ENCODE measurements at regions not wholly inside any gene's neighbourhood (a gene's known extent, or its start where the extent isn't known, plus 50 kb on each side); places are given as distances from the start of the nearest gene placed in this dataset.

DNA sequence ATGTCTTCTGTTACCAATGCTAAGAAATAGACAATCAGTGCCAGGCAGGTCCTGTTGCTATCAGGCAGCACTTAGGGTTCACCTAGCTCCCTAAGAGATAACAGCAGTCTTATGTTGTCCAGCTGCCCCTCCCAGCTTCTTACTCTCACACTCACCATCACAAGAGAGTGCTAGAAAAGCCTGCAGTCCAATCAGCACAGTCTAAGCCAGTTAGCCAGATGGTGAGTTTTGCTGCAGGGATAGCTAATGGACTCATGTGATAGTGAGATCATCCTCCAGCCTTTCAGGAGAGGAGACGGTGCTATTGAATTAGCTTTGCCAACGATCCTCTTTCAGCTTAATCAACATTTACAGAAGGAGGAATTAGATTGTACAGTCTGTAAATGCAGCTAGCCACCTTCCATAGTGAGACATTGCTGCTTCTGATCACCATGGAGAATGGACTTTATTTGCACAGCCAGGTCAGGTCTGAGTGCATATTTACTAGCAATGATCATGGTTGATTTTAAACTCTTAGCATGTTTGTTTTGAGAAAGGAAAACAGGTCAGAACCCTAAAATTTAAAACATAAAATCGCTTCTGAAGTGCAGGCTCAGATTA lies 438.3 kb downstream of the CENPC start:
- DNase-seq, result no peak

DNA sequence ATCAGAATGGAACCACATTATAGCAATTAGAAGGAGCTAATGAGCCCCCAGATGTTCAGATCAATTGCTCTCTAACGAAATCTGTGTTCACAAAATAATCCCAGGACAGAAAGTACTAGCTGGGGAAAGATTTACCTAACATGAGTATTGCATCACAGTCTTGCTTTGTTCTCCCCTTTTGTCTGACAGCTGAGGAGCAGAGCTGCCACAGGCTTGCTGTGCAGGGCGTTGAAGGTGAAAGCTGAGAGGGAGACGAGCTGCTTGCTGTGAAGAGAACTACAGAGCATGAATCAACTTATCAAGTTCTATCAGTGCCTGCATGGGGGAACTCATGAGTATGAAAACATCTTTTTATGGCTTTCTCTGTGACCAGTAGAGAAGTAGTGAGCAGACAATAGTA lies 441.2 kb downstream of the CENPC start:
- no peak for DNase-seq

DNA sequence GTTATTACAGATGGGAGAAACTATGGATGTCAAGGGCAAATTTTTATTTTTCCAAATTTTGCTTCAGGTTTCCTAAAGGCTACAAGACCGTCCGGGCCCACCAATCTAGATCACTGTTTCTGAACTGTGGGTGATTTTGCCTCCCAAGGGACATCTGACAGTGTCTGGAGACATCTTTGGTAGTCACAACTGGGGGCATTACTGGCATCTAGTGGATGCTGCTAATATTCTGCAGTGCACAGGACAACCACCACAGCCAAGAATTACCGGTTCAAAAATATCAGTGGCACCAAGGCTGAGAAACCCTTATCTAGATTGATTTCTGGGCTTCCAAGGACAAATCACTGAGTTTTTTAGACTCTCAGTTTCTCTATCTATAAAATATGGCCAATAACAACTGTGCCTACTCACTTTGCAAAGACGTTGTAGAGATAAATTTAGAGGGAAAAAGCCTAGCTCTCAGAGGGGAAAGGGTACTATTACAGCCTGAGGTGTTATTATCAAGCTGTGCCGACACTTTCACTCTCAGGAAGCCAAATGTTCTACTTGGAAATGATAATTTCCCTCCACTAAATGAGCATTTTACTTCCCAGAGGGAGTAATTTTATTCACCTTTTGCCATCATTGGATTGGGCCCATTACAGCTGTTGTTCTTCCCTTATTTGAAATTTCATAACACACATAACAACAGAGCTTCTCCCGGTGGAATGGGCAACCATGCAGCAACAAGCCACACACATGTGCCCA lies 442.1 kb downstream of the CENPC start:
- no peak for DNase-seq

DNA sequence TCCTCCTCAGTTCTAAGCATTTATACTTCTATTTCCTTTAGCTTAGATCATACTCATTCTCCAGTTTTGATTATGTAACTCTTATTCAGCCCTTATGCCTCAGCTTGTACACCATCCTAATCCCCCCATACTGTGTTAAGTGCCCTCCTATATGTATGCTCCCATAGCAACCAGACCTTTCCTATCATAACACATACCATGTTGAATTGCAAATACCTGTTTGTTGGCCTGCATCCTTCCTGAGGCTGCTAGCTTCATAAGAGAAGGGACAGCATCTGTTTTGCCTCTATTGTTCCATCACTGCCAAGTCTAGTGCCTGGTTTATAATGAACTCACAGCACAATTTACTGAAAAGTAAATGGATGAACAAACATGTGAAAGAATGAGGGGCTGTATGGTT lies 443.7 kb downstream of the CENPC start:
- DNase-seq, result no peak

DNA sequence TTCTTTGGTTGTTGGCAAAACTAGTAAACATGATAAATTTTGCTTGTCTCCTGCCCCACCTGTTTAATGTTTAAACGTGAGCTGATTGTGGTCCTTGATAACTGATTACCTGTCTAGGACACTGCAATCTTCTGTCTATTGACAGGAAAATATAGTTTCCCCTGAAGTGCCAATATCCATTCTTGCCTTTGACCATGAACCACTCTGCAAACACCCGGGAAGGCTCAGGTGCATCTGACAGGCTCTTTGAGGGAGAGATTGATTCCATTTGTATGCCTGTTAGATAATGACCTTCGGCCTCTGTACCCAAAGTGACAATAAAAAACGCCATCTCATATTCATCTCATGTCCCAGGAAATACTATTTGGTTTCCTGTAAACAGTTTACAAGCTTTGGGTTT lies 453.0 kb downstream of the CENPC start:
- no peak for DNase-seq

DNA sequence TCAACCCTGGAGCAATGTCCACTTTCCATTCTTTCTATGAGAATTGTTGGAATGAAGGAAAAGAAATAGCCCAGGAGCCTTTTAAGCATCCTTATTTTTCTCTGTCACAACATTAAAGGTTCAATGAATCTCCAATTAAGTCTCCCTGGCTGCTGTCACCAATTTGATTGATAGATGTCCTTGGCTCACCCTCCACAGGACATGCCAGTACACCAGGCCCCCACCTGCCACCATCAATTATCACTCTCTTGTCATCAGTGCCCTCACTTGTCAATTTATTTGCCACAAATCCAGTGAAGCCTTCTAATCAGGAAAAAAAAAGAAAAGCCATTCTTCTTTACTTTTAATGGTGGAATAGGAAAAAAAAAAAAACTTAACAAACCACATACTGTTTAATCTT lies 453.6 kb downstream of the CENPC start:
- DNase-seq, result no peak

DNA sequence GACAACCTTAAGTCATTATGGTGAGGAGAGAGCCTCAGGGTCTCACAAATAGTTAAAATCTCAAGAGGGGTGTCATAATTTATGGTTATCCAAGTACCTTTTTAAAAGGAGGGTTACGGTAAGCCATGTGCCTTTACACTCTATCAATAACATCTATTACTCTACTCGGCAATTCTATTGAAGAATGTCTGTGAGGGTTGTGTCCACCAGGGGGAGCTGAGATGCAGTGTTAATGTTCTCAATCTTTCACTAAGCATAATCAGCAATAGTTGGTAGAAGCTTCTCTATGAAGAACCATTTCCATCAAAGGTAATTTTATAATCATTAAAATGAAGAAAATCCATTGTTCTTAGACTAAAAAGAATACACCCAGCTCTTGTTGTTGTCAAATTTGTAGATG lies 457.4 kb downstream of the CENPC start:
- peak; percentile 46 to 58 for DNase-seq

DNA sequence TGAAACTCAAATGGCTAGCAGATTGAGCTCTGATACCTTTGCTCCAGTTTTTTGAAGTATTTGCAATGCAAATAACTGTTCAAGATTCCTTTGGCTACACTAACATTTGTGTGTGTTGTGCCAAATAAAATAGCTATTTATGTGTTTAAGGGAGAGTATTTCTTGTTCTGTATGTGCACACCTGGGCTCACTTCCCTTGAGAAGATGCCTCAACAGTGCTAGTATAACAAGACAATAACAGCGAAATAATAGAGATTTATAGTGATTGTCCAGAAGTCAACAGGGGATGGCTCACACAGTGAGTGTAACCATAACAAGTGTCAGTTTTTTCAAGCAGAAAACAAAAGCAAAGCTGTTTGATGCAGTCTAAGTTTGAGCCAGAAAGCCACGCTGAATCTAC lies 460.5 kb downstream of the CENPC start:
- no peak for DNase-seq

DNA sequence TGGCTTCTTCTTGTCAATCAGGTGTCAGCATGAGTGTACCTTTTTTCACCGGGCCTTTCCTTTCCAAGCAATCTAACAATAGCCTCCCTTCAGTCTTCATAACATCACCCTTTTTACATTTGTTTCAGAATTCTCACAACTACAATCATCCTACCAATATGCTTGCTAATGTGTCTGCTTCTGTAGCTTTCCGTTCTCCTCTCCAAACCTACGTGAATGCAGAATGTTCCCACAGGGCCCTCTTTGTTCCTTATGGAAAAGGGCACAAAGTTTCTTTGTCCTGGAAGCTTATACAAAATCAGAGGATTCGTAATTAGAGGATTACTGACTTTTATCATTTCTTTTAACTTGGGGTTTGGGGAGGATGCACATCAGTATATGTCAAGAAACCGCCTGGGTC lies 461.8 kb downstream of the CENPC start:
- no peak for DNase-seq

DNA sequence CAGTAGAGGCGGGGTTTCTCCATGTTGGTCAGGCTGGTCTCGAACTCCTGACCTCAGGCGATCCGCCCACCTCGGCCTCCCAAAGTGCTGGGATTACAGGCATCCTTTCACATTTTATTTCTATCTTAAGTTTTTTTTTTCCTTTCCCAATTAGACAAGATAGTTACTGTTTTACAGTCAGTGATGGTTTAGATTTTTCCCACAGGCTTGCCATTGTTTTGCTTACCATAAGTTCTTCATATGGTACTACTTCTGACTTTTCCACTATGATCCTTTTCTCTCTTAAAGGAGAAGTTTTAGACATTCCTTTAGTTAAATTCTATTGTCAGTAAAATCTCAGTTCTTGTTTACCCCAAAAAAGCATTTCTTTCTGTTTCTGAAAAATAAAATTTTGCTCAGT lies 462.6 kb downstream of the CENPC start:
- DNase-seq, result no peak

DNA sequence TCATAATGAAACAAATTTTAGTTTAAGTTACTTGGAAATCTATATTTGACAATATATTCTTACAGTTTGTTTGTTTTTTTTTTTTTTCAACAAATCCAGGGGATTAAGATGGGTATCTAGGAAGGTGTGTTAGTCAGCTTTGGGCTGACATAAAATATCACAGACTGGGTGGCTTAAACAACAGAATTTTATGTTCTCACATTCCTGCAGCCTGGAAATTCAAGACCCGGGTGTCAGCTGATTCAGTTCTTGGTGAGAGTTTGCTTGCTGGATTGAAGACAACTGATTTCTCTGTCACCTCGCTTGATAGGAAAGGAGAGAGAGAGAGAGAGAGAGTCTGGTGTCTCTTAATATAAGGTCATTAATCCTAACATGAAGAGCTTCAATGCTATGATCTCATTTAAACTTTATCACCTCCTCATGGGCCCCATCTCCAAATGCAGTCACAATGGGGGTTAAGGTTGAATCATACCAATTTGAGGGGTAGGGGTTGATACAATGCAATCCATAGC lies 465.2 kb downstream of the CENPC start:
- no peak for DNase-seq

DNA sequence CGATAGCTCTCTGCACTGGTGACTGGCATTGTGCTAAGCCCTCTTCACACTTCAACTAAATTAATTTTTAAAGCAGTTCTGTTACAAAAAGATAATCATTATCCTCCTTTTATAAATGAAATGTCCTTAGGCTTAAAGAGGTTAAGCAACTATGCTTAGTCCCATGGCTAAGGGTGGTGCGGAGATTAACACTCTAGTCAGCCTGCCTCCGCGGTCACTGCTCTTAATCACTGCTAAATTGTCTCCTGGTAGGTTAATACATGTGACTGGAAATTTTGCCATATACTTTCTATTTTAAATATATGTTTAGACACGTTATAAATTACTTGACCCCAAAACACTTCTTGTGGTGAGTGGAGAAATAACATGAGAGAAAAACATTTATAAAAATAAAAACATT lies 473.7 kb downstream of the CENPC start:
- DNase-seq, result no peak

DNA sequence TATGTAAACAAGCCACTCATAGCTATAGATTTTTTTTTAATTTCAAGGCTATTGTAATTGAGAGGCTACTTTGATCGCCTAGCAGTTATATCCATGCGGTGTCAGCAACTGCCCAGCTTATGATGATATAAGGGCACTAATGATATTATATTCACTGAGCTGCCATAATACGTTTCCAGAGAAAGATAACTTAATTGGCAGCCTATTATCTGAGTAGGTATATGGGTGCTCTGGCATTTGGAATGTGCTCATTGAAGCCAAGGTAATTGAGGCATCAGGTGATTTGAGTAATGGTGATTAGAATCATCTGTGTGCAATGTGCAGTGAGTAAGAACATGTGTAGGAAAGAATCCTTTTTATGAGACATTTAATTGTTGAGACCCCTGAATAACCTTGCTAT lies 490.0 kb downstream of the CENPC start:
- no peak for DNase-seq

DNA sequence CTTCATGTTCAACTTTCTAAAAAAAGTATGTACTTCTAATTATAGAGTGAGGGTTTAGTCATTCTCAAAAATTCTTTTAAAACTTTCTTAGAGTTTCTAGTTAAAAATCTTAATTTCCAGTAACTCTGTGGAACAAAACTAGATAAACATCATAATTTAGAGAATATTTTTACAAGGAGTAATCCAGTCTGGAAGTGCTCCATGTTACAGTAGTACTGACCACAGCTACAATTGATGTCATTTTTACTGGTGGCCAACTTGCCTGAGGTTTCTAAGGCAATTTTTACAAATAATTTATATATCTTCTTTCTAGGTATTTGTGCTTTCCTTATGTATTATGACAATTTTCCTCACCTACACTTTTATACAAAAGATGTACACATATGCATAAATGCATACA lies 490.4 kb downstream of the CENPC start:
- no peak for DNase-seq

DNA sequence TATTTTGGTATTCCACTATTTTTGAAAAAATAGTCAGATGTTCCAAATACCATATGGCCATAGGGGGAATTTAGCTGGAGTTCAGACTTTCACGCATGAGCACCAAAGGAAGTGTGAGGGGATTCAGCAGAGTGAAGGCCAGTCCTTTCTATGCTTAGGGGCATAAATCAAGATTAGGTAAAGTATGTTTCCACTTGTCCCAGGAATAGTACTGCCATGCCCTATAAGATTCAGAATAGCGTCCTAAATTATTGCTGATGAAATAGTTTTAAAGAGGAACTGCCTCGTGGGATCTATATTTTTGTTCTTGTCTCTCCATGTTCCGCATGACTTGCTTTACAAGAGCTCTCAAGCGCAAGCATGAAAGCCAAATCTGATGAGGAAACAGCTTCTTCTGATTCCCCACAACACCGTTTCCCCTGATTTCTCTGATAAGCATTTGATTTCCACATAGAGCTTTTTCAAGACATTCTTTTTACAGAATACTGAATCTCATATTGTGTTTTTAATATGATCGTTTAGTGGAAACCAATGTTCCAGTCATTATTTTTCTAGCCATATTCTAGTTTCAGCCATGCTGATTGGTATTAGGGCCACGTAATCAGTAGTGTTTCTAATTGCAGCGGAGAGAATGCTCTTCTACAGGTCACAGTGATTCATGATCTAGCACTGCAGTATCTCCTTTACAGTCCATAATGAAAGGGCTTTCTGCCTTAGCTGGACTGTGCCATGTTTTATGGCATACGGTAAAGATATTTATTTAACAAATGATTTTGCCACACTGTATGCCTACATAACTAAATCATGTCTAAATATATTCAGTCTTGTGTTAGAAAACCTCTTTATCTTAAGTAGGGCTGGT lies 492.3 kb downstream of the CENPC start:
- DNase-seq, result no peak

DNA sequence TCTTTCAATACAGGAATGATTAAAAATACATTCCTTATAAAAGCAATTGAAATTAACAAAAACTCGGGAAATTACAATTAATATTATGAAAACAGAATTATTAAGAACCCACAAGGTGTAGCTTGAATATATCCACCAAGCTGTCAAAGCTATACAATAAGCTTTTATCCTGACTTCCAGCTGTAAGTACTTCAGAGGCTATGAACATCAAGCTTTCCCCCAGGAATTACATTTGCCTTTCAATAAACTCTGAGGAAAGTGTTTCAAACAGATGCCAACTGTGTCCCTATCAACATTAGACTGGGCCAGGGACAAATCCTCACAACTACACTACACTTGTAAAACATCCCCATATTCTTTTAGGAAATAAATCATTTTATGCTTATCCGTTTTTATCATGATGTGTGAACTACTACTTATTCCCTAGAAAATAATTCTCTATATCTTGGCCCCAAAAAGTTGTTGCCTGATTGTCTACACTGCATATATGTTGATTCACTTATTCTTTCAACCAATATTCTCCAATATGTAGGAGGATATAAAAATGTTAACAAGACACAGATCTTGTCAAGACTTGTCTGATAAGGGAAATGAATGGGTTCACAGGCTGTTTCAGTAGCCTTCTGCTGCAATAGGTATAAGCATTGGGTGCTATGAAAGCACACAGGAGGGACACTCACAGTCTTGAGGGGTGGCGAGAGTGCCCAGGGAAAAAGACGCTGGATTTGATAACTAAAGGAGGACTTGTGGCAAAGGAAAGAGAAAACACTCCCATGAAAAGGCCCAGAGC lies 494.1 kb downstream of the CENPC start:
- no peak for DNase-seq

DNA sequence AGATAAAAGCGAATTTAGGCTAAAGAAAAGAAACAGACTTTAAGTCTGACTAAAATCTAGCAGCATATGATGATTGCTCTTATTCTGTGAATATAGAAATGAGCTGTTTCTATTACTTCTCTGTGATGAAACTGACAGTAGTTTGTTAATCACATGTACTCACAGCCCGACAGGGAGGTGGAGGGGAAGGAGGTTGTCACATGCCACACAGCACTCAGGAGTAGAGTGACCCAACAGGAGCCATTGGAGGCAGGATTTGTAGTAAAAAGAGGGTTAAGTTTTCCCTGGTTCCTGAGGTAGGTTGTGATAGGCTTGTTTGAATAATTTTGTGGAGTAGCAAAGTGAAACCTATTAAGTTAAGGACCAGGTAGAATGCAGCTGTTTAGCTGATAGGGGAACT lies 495.9 kb downstream of the CENPC start:
- no peak for DNase-seq

DNA sequence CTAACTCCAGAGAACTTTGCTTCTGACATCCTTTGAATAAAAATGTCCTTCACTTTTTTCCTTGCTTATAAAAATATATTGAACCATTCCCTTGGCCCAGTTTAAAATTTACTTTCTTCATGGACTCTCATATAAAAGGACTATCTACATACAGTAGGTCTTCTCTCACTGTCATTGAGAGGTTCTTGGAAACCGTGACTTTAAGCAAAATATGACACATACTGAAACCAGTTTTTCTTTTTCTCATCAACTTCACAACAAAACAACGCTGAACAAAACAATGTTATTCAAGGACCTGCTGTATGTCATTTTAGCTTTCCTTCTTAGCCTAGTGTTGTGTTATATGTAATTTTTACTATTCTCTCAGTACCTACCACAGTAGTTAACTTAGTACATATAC lies 496.8 kb downstream of the CENPC start:
- no peak for DNase-seq

DNA sequence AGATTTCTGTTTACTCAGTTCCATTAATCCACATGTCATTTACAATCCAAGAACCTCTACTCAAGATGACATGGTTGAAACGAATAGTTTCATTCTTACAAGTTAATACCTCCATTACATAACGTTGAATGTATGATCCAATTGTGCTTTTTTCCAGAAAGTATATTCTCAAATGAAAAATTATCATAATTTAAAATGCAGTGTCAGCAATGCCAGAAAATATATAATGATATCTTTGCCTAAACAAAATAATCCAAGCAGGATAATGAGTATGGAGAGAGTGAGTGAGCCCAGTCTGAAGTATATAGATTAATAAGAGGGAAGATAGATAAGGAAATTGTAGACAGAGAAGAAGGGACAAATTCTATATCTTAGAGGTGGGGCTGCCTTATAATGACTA lies 505.0 kb downstream of the CENPC start:
- no peak for DNase-seq

DNA sequence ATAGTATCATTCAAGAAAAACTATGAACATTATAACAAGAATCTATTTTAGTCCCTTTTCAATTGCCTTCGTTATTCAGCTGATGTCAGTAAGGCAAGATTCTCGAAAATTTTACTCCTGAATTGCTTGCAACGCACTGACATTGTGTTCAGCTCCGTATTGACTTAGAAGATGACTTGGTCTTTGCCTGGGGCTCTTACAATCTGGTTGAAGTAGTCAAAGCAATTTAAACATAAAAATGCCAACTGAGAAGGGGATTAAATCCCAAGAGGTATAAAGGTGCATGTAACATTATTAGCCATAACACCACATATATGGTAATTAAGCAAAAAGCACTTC lies 507.1 kb downstream of the CENPC start:
- DNase-seq, result no peak

DNA sequence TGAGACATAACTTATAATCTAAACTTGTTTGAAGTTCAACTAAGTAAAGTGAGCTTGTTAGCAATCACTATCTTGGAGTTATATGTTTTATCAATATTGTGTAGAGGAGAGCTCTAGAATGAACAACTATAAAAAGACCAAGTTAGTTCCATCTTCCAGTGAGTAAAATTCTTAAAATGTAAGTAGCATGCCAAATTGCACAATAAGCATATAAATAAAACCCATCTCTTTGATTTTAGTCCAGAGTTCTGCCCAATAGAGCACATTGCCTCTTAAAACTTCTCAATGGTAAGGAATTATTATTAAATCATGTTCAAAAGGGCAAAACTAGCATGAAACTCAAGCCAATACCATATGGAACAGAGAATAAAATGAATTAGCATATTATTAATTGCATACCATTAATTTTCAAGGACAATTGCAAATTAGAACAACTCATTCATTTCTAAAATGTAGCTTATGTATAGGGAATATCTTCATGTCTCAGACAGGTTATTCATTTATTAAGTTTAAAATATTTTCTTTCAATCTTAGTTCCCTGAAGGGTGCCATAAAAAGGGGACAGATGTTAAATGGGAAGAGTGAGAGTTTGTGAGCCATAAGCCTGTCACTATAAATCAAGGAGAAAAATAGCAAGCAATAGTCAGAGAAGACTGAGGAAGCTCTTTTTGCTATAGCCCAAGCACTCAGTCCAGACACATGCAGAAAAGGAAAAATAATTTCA lies 507.6 kb downstream of the CENPC start:
- DNase-seq, result no peak

DNA sequence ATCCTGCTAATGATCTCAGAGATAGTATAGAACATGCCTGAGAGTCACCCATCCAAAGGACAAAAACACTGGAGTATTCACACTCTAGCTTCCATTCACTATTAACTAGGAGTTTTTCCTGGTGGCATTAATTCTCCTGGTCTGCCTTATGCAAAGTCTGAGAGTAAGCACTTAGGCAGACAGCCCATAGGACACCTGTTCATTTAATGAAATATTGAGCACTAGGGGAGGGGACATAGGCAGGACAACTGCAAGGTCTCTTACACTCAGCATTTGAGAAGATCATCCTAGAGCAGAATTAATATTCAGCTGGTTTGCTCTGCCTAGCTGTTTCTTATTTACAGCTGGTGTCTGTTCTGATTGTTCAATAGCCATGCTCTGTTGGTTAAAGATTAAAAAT lies 508.5 kb downstream of the CENPC start:
- no peak for DNase-seq

DNA sequence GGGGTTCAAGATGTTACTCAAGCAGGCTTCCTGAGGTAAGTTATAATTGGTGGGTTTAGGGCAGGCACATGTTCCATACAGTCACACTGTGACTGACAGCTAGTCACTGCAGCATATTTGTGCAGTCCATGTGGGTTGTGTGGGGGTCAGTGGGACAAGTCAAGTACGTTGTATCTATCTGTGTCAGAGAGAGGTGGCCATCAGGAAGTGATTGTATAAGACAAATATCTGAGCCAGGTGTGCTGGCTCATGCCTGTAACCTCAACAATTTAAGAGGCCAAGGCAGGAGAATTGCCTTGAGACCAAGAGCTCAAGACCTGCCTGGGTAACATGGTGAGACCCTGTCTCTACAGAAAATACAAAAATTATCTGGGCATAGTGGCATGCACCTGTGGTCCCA lies 509.3 kb downstream of the CENPC start:
- DNase-seq, result no peak
